ENCODE measurements at regions not wholly inside any gene's neighbourhood (a gene's known extent, or its start where the extent isn't known, plus 50 kb on each side); places are given as distances from the start of the nearest gene placed in this dataset.
"Not testable (repeated sequence)": the region's sequence is repeated elsewhere in the genome, so short reads cannot be mapped to it uniquely, and the experiment has no call there.

DNA sequence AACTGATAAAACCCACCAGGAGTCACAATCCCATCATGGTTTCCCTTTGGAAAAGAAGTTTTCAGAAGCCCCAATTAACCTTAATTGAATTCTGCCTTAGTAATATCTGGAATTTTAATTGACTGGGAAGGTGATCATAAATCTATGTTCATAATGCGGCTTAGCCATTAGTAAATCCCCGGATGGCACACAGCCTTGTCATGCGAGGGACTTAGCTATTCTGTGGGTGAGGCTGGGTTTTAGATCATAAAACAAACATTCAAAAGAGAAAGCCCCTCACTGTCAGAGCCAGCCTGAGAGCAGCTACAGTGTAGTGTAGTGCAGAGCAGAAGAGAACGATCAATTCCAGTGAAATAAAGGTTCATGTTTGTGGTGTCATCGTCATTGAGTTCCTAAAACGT, 124.0 kb upstream of the NOCT start:
- no peak for DNase-seq

DNA sequence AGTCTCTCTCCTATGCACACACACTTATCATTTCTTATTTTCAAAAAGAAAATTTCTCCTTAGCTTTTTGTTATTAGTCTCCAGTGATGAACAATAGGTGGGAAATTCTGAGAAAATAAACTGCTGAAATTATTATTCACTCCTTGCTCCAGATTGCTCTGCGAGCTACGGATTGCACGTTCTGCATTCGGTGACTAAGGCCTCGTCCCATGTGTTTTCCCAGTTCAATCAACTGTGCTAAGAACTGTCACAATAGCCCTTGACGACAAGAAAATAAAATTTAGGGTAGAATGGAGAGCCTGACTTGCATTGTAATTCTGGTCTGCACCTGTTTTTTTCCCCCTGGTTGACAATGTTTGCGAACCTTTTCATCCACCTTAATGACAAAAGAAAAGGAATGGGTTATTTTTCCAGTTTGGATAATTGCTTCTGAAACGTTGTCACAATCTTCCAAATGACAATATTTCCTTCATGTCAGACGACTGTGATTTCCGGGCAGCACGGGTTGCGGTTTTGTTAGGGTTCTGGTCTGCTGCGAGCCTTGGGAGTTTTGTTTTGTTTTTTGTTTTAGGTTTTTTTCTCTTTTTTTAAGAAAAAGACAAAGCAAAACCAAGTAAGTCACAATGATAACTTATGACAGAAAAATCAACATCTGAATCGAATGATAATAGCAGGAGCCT, 124.5 kb upstream of the NOCT start:
- no peak for DNase-seq

DNA sequence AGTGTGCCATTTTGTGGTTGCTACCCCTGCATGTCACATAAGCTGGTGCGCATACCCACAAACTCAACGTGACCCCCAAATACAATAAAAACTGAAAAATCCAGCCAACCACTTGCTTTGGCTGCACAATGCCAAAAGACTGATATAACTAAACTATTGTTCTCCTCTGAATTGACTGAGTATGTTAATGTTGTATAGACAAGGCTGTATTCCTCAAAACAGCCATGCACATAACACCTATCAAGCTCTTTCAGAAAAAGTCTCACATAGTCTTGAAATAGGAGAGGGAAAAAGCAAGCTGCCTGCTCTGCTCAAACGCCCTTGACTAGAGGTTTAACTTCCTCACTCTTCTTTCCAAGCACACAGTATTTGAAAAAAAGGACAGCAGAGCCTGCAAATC, 126.4 kb upstream of the NOCT start:
- no peak for DNase-seq

DNA sequence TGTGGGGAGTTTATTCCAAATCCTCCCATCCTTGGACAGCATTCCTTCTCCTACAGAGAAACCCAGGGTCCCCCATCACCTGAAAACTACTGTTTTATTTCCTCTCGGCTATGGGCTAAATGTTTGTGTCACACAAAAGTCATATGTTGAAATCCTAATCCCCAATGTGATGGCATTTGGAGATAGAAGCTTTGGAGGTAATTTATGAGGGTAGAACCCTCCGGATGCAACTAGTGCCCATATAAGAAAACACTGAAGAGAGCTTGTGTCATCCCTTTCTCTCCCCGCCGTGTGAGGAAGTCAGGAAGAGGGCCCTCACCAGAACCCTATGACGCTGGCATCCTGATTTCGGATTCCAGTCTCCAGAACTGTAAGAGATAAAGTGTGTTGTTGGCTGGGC, 127.8 kb upstream of the NOCT start:
- DNase-seq = no peak

DNA sequence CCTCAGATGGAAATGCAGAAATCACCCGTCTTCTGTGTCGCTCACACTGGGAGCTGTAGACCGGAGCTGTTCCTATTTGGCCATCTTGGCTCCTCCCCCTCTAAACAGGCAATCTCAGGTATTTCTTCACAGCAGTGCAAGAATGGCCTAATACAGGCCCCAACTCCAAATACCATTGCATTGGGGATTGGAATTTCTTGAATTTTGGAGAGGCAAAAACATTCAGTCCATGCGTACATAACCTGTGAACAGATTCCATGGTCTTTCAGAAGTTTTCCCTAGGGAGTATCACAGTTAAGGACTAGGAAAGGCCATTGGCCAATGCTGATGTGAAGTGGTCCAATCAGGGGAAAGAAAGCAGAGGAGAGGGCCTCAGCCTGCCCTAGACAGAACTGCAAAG, 128.2 kb upstream of the NOCT start:
- DNase-seq = no peak

DNA sequence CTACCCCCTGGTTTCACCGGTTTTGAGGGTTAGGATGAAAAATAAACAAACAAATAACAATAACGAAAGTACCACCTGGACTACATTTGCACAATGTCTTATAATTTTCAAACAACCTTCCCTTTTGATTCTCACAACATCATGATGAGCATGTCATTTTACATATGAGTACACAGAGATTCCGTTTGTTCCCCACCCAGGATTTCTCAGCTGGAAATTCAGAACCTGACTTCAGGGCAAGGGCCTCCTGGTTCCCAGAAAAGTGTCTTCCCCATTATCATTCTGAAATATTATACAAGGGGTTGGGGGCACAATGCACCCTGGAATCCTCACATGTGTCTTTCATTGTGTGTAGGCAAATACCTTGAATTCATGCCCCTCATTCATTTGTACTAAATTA, 135.8 kb upstream of the NOCT start:
- no peak for DNase-seq

DNA sequence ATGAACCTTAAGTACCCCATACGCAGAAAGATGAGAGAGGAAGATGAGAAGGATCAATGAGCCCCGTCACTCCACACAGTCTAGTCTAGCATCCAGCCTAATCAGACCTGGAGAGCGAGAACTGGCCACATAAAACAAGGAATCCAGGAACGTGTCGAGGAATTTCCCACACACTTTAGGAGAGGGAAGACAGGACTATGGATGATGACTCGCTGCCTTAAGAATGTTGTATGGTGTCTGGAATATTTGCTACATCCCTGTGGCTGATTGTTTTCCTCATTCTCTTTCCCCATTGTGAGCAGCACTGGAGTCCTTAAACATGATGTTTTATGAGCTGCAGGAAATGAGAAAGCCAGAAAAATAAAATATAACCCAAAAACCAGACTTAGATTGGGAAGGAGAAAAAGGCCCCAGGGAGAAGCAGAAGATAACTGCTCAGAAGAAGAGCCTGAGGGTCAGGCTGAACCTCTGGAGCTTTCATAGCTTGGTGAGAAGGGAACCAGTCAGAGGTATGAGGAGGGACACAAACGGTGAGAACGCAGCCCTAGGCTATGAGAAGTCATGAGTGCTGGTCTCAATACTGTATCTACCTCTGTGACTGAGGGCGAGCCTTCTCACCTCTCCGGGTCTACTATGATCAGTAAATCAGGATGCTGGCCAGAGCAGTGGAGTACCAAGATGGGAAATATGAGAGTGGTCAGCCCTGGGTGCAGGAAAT, 139.5 kb upstream of the NOCT start:
- no peak for DNase-seq

DNA sequence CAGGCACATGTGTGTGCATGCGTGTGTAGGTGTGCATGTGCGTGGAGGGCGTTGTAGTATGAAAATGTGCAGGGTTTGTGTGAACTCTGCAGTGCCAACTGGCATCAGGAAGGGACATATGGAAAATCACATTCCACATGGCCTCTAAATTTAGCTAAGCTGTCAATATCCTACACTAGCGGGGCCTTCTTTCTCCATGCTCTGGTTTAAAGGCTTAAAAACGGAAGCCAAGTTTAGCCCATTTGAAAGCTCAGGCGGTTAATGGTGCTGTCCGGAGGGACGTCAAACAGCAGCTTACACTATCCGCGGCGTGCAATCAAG, 144.1 kb upstream of the NOCT start:
- no peak for DNase-seq

DNA sequence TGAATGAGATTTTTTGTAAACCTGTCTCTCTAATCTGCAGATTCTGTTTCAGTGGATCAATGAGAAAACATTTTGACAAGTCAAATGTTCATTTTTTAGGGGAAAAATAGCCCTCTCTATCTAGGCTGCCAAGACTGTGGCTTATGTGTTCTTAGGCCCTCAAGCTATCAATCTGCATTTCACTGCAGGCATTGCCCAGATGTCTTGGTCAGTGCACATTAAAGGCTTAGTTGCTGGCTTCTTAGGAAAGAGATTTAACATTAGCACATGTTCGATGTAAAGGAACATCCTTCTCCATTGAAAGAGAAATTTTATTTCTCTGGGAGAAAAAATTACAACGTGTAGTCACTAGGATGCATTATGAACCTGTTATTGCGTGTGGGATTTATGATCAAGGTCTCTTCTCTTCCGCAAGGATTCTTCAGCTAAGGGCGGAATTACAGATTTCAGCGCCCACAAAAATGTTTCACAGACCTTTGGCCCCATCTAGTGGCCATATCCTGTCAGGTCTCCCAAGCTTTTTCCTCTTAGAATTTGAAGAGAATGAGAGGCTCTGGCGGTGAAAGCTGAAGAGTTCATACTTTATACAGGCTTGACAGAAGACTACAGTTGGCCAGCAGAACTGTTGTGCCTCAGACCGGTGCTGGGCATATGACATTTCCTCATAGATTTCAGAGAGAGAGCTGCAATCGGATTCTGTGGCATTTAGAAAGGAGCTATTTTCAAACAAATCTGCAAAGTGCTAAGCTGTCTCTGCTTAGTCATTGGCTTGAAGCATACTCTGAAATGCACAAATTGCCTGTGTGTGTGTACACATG, 144.6 kb upstream of the NOCT start:
- DNase-seq = peak; percentile 55 to 81

DNA sequence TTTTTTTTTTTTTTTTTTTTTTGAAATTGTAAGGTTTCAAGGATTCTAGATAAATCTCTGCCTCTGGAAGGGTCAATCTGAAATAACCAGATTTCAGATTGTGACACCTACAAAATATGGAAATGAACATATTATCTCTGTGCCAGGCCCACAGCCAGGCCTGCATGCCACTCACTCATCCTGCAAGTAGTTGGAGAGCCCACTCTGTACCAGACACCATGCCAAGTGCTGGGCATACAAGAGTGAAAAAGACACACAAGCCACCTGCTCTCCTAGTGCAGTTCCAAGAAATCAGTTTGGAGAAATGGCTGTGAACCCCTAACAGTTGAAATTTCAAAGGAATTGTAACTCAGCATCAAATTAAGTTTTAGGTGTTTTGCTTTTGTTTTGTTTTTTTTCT, 145.9 kb upstream of the NOCT start:
- peak in 1 of 2 experiments; percentile 70 for DNase-seq

DNA sequence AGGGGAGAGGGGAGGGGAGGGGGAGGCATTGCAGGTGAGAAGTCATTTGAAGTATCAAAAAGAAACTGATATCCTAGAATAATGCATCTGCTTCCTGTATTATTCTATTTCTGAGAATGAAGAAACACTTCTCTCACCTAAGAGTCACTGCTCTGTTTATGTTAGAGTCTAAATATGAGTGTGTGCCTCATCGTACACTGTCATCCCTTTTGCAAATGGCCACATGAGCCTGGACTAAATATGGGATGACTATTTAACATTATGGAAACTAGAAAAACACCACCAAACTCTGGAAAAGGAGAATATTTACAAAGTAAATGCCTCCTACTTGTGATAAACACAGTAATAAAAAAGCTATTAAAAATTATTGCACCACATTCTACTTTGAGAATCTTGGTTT, 146.4 kb upstream of the NOCT start:
- DNase-seq = no peak

DNA sequence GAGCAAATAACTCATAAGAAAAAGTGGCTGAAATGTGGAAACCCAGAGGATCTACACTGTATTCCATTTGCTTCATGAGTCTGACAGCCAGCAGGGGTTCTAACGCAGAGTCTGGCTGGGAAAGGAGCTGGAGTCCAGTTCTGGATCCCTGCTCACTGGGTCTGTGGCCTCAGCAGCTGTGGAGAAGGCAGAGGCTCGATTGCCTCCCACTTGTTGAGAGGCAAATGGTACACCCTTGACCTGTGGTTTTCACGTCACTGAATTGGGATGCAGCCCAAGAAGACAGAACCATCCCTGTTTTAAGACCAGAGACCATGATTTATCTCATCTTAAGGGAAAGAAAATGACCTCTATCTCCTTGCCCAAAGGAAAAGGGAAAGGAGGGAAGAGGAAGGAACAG, 147.0 kb upstream of the NOCT start:
- DNase-seq = no peak

DNA sequence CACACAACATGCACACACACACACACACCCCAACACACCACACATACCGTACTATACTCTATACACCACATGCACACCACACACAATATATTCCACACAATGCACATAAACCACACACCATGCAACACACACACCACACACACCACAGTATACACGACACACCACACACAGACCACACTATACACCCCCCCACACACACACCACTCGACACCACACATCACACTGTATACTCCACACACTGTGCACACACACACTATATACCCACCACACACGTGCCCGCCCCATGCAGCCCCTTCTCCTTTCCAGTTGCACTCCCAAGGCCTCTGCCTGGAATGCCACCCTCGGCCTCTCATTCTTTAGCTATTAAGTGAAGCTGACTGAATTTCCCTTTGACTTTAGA, 148.2 kb upstream of the NOCT start:
- no peak for DNase-seq

DNA sequence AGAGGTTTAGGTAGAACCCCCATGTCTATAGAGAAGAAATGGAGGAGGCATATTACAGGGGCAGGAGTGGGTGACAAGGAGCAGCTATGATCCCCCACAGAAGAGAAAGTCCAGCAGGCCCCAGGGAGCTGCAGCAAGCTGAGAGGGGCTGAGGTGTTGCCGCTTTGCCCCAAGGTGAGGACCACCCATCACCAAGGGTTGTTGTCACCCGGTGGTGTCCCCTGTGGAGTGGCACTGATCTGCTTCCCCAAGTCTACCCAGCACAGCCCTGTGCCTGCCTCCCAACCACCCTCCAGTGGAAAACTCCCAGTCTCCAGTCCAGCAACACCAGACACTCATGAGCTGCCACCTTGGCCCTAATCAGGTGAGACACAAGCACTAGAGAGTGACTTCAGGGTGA, 149.3 kb upstream of the NOCT start:
- no peak for DNase-seq

DNA sequence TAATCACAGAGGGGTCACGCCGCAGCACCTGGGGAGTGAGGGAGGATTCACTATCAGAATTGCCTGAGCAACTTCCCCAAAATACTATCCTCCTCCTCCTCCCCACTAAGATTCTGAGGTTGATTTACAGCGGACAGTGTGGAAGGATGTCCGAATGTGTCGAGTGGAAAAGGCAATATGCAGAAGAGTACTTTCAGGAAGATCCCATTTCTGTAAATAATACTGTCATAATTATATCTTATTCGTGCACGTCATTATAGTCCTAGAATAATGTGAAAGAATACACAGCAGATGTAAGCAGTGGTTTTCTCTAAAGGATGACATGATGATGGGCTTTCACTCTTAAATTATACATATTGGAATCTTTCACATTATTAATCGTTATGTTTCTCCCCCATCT, 149.8 kb upstream of the NOCT start:
- DNase-seq = no peak

DNA sequence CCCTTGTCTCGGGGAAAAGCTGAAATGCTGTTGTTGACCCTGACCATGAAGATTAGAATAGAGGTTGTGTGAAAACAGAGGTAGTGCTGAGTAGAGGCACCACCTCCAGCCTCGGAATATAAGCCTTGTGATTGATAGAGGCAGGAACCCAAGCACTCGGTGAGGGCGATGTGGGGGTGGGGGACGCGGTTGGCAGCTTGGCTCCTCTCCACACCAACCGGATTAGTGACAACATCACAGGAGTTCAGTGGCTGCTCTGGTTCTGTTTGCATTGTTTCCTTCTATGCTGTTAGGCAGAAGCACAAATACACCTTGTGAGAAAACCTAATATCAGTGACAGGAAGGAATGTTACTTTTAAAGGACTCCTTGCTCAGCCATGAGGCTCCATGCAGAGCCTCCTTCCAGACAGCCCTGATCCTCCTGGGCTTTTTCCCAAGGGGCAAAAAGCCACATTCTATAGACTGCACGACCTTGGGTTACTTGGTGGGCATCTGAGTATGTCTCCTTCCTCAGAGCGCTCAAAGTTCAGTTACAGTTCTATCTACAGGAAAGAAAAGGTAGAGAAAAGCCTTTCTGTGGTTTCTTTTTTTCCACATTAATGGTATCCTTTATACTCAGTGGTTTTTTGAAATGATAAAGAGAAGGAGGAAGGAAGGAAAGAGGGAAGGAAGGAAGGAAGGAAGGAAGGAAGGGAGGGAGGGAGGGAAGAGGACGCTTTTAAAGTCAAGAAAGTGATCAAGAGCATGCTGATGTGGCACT, 150.4 kb upstream of the NOCT start:
- no peak for DNase-seq

DNA sequence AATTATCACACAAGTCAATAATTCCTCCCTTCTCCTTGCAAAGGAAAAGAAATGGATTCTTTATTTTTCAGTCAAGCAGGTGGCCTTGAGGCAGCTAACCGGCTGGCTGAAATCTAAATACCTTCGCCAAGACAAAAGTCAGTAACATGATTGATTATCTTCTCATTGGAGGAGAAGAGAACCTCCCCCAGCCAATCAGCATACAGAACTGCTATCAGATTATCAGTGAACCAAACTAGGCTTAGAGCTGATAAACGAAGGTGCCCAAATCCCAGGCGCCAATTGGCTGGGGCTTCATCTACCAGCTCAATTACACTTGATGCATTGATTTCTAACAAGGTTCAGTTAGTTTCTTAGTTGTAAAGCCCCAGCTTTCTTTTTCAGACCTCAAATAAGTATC, 152.4 kb upstream of the NOCT start:
- no peak for DNase-seq

DNA sequence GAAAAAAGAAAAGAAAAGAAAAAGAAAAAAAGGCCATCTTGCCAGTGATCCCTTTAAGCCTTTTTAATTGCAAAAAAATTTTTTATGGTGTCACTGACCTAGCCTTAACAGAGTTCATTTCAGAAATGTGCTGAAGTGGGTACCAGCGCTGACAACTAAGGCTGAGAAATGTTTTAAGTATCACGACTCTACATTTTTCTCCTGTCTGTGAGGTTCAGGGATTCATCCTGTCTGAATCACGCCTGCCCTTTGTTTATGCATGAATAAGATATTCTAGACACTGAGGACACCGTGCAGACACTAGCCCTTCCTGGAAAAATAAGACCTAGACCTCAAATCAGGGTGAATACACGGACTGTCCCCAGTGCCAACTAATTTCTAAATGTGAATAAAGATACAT, 154.4 kb upstream of the NOCT start:
- DNase-seq = no peak

DNA sequence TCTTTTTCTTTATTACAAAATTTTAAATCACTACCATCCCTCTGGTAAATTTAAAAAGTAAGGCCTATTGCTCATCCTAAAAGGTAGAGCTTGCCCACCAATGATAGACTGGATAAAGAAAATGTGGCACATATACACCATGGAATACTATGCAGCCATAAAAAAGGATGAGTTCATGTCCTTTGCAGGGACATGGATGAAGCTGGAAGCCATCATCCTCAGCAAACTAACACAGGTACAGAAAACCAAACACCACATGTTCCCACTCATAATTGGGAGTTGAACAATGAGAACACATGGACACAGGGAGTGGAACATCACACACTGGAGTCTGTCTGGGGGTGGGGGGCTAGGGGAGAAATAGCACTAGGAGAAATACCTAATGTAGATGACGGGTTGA, 155.2 kb upstream of the NOCT start:
- DNase-seq = not testable (repeated sequence)

DNA sequence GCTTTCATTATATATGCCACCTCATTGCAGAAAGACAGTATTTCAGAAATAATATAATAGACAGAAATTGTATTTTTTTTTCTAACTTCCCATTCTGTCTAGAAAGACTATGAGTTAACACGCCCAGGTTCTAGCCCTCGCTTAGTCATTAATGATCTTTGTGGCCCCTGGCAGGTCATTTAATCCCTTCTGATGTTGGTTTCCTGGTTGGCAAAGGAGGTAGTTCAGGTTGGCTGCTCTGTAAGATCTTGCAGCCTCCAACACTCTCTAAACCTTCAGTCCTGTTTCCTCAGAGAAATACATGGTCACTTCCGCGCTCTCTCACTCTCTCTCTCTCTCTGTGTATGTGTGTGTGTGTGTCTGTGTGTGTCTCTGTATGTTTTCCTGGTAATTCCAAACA, 156.3 kb upstream of the NOCT start:
- no peak for DNase-seq

DNA sequence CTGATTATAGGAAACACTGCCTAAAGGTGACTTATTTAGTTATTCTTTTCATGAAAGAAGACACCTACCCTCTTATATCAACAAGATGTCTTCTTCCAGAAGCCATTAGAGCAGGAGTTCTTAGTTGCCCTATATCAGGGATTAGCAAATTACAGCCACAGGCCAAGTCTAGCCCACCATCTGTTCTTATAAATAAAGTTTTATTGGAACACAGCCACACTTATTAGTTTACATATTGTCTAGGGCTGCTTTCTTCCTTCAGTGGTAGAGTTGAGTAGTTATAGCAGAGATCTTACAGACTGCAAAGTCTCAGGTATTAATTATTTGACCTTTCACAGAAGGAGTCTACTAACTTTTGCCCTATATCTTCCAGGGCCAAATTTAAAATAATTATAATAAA, 157.2 kb upstream of the NOCT start:
- DNase-seq = no peak

DNA sequence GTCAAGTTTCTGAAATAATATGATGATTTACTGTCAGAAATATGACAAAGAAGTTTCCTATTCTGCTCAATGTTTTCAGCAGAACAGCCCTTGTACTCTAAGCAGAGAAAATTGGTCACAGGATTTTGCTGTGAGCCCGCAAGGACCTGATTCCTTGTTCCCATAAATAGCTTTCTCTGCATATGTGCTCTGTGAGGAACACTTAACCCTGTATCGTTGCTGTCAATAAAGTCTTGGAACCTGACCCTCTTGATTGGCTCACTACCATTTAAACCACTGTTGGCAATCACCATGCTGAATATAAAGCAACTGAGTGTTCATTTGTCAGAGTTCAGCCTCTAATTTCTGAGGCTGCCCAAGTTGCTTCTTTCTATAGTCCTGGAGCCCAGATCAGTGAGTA, 158.2 kb upstream of the NOCT start:
- DNase-seq = no peak

DNA sequence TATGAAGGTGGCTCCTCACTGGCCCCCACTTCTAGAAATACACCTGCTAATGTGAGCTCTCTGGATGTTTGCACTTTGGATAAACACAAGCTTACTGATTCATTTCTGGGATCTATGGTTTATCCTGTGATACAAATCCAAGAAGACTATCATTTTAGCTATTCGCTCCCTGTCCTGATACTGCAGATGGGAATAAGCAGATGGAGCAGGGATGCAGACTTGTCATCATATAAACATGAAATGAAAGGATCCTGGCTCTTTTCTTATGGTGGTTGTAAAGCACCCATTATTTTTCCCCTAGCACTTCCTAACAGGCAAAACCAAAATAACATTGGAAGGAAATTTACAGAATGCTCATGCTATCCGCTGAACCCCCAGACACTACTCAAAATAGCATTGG, 162.9 kb upstream of the NOCT start:
- no peak for DNase-seq
